GM12878 (cell line): ENCODE measurements at regions not wholly inside any gene's neighbourhood (a gene's known extent, or its start where the extent isn't known, plus 50 kb on each side); places are given as distances from the start of the nearest gene placed in this dataset.

Experiments used
- BRCA1 ChIP-seq: IDR thresholded peaks from 2 replicates; pipeline ENCODE4 v1.6.1; 2011; ENCODE audit warnings: low read depth, low read length, improper control_type of control experiment
- CEBPB ChIP-seq, 2 experiments: fragments of 150-350 bp in 1 of 2; IDR thresholded peaks; 2 replicates each; pipeline ENCODE4 v1.6.1; 2012 to 2014; ENCODE audit warnings: low read depth in 2 of 2, low read length in 2 of 2, borderline replicate concordance in 1 of 2, inconsistent platforms in 1 of 2
- CHD4 ChIP-seq: fragments of 200-600 bp; sonication (generic); IDR thresholded peaks from 2 replicates; pipeline ENCODE4 v1.6.1; 2016; ENCODE audit warnings: mild to moderate bottlenecking
- CTCF ChIP-seq, 3 experiments: IDR thresholded peaks in 2 of 3; conservative IDR thresholded peaks in 1 of 3; 2 replicates each; pipeline ENCODE4 v1.5.1; 2011; ENCODE audit warnings: low read depth in 3 of 3, low read length in 3 of 3, mild to moderate bottlenecking in 3 of 3, control low read depth in 2 of 3, moderate library complexity in 2 of 3, inconsistent platforms in 1 of 3, mixed read lengths in 1 of 3; ENCODE audit not compliant: control insufficient read depth in 2 of 3, insufficient read depth in 1 of 3; ENCODE audit errors: extremely low read depth in 1 of 3
- GABPA ChIP-seq: IDR thresholded peaks from 2 replicates; pipeline ENCODE4 v1.6.1; 2014; ENCODE audit warnings: antibody characterized with exemption, low read depth, mild to moderate bottlenecking, inconsistent platforms
- IKZF1 ChIP-seq: fragments of 450-650 bp; conservative IDR thresholded peaks from 2 replicates; pipeline ENCODE4 v1.6.1; 2017; ENCODE audit warnings: antibody characterized with exemption, mild to moderate bottlenecking
- NKRF ChIP-seq: fragments of 450-650 bp; conservative IDR thresholded peaks from 2 replicates; pipeline ENCODE4 v1.6.1; 2017; ENCODE audit warnings: mild to moderate bottlenecking, moderate library complexity
- POLR2A ChIP-seq: IDR thresholded peaks from 2 replicates; pipeline ENCODE4 v1.6.1; 2011; ENCODE audit warnings: low read depth, mild to moderate bottlenecking, low read length
- POLR2AphosphoS5 ChIP-seq: IDR thresholded peaks from 2 replicates; pipeline ENCODE4 v1.6.1; 2011; ENCODE audit warnings: mild to moderate bottlenecking, low read length, inconsistent platforms
- RCOR1 ChIP-seq: conservative IDR thresholded peaks from 2 replicates; pipeline ENCODE4 v1.6.1; 2012; ENCODE audit warnings: low read depth, low read length, improper control_type of control experiment
- ZBED1 ChIP-seq: IDR thresholded peaks from 2 replicates; pipeline ENCODE4 v1.6.1; 2016; ENCODE audit warnings: borderline replicate concordance

DNA sequence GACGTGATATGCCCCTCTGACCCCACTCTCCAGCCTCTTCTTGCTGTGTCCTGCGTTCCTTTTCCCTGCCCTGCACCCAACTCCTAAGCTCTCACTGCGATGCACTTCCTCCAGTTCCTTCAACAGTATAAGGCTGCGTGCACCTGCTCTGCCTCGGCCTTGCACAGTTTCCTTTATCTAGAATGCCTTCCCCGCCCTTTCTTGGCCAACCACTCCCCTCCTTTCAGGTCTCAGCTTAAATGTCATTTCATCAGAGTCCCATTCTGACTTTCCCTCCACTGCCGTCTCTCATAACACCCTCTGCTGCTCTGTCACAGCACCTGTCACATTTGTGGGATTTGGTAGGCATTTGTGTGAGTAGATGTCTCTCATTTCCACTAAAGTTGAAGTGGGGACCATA is 58.4 kb upstream of the NEIL3 start:
- TF ChIP-seq POLR2A: no peak
- TF ChIP-seq CTCF (IDR thresholded peaks at IDR 0.05 in 2 of 3, conservative IDR thresholded peaks at IDR 0.05 in 1 of 3; ENCODE audit: control insufficient read depth in 2 of 3, extremely low read depth in 1 of 3, insufficient read depth in 1 of 3, low read depth in 3 of 3, low read length in 3 of 3): no peak
- TF ChIP-seq ZBED1: no peak
- no peak for TF ChIP-seq IKZF1
- TF ChIP-seq POLR2AphosphoS5: no peak
- no peak for TF ChIP-seq RCOR1
- no peak for TF ChIP-seq GABPA
- no peak for TF ChIP-seq CEBPB (IDR thresholded peaks at IDR 0.05; ENCODE audit: borderline replicate concordance in 1 of 2, low read depth in 2 of 2, low read length in 2 of 2)
- no peak for TF ChIP-seq BRCA1
- TF ChIP-seq NKRF: no peak
- no peak for TF ChIP-seq CHD4
